ENCODE measurements at regions not wholly inside any gene's neighbourhood (a gene's known extent, or its start where the extent isn't known, plus 50 kb on each side); places are given as distances from the start of the nearest gene placed in this dataset.

GRCh38 chr4:153087671-153088194 lies 116.5 kb upstream of the TRIM2 start:
- TF ChIP-seq CTCF (IDR thresholded peaks at IDR 0.05) (no peak), POLR2A (IDR thresholded peaks at IDR 0.05) (no peak)
- no peak overlapping the region for H3K4me3 ChIP-seq
- H3K9me3 ChIP-seq, result no peaks in the 10 kb centered on the region
- intact Hi-C loops (cut with DNase I; ENCODE audit: low total_unique reads), result no loop called here
- no peaks in the 10 kb centered on the region for H3K27me3 ChIP-seq
- H3K4me1 ChIP-seq, result no peaks in the 10 kb centered on the region
- no peak for DNase-seq
- no peak overlapping the region for H3K27ac ChIP-seq
- H3K36me3 ChIP-seq, result no peaks in the 10 kb centered on the region

GRCh38 chr4:153089742-153090141 lies 114.5 kb upstream of the TRIM2 start:
- Histone ChIP-seq H3K4me3 (no peak overlapping the region), H3K4me1 (no peaks in the 10 kb centered on the region), H3K36me3 (no peaks in the 10 kb centered on the region), H3K27me3 (no peaks in the 10 kb centered on the region), H3K27ac (no peak overlapping the region), H3K9me3 (no peaks in the 10 kb centered on the region)
- intact Hi-C loops (cut with DNase I; ENCODE audit: low total_unique reads), result no loop called here
- no peak for DNase-seq
- TF ChIP-seq CTCF (IDR thresholded peaks at IDR 0.05) (no peak), POLR2A (IDR thresholded peaks at IDR 0.05) (no peak)

- DNase-seq, result no peak
- H3K4me1 ChIP-seq, result no peaks in the 10 kb centered on the region
- H3K27me3 ChIP-seq, result no peaks in the 10 kb centered on the region
- no peak for TF ChIP-seq CTCF (IDR thresholded peaks at IDR 0.05)
- TF ChIP-seq POLR2A (IDR thresholded peaks at IDR 0.05), result no peak
- intact Hi-C loops (cut with DNase I; ENCODE audit: low total_unique reads), result no loop called here
- H3K4me3 ChIP-seq, result no peak overlapping the region
- H3K36me3 ChIP-seq, result no peaks in the 10 kb centered on the region
- no peaks in the 10 kb centered on the region for H3K9me3 ChIP-seq
- H3K27ac ChIP-seq, result no peak overlapping the region
These were observed 114.1 kb upstream of the TRIM2 start for GRCh38 chr4:153090181-153090580.

- Histone ChIP-seq H3K4me1 (no peaks in the 10 kb centered on the region), H3K27ac (no peak overlapping the region), H3K4me3 (no peak overlapping the region), H3K27me3 (no peaks in the 10 kb centered on the region), H3K9me3 (no peaks in the 10 kb centered on the region), H3K36me3 (no peaks in the 10 kb centered on the region)
- TF ChIP-seq POLR2A (IDR thresholded peaks at IDR 0.05), result no peak
- no peak for TF ChIP-seq CTCF (IDR thresholded peaks at IDR 0.05)
- intact Hi-C loops (cut with DNase I; ENCODE audit: low total_unique reads), result no loop called here
- no peak for DNase-seq
These were observed 113.4 kb upstream of the TRIM2 start for GRCh38 chr4:153090670-153091385.

GRCh38 chr4:153093396-153093795 lies 110.8 kb upstream of the TRIM2 start:
- no peak overlapping the region for H3K27ac ChIP-seq

More at GRCh38 chr4:153093396-153093795, 110.8 kb upstream of the TRIM2 start:
- intact Hi-C loops (cut with DNase I; ENCODE audit: low total_unique reads), result no loop called here
- DNase-seq, result no peak
- Histone ChIP-seq H3K27me3 (no peaks in the 10 kb centered on the region), H3K4me1 (no peaks in the 10 kb centered on the region), H3K9me3 (no peaks in the 10 kb centered on the region), H3K4me3 (no peak overlapping the region), H3K36me3 (no peaks in the 10 kb centered on the region)
- TF ChIP-seq POLR2A (IDR thresholded peaks at IDR 0.05), result no peak
